ENCODE measurements at regions not wholly inside any gene's neighbourhood (a gene's known extent, or its start where the extent isn't known, plus 50 kb on each side); places are given as distances from the start of the nearest gene placed in this dataset.

DNA sequence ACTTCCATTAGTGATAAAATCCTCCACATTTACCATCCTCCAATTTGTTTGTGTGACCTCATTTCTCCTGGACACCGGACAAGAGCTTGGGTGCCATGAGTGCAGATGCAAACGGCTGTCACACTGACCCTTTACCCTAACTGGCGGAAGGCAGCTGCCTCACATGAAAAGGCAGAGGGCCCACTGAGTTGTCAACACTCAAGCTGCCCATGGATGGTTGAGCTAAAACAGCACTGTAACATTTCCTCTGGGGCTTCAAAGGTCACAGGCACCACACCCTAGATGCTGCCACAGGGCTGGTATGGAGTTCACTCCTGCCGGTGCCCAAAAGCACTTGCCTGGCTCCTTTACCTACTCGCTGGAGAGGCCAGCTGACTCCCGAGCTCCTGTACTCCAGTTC, 653.4 kb downstream of the KCNT2 start:
- TF ChIP-seq, protein P1, sequence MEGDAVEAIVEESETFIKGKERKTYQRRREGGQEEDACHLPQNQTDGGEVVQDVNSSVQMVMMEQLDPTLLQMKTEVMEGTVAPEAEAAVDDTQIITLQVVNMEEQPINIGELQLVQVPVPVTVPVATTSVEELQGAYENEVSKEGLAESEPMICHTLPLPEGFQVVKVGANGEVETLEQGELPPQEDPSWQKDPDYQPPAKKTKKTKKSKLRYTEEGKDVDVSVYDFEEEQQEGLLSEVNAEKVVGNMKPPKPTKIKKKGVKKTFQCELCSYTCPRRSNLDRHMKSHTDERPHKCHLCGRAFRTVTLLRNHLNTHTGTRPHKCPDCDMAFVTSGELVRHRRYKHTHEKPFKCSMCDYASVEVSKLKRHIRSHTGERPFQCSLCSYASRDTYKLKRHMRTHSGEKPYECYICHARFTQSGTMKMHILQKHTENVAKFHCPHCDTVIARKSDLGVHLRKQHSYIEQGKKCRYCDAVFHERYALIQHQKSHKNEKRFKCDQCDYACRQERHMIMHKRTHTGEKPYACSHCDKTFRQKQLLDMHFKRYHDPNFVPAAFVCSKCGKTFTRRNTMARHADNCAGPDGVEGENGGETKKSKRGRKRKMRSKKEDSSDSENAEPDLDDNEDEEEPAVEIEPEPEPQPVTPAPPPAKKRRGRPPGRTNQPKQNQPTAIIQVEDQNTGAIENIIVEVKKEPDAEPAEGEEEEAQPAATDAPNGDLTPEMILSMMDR (IDR thresholded peaks at IDR 0.05), result no peak
- TF ChIP-seq POLR2A (IDR thresholded peaks at IDR 0.05), result no peak

Data from thyroid gland (tissue), 4 donors.